ENCODE measurements at regions not wholly inside any gene's neighbourhood (a gene's known extent, or its start where the extent isn't known, plus 50 kb on each side); places are given as distances from the start of the nearest gene placed in this dataset.

- Histone ChIP-seq H3K79me2 (ENCODE audit: insufficient read depth, low read length) (no peaks in the 10 kb centered on the region), H4K20me1 (ENCODE audit: insufficient read depth, low read length) (no peaks in the 10 kb centered on the region), H3K4me1 (ENCODE audit: insufficient read depth, low read length) (no peaks in the 10 kb centered on the region), H3K36me3 (ENCODE audit: insufficient read depth, low read length) (no peaks in the 10 kb centered on the region), H3K4me2 (ENCODE audit: insufficient read depth, low read length) (no peak overlapping the region), H3K27ac (ENCODE audit: low read depth, low read length) (no peak overlapping the region), H3K27me3 (ENCODE audit: insufficient read depth, low read length) (peaks cover 2% of the 10 kb centered on the region), H2AFZ (ENCODE audit: low read length) (no peak overlapping the region), H3K4me3 (ENCODE audit: insufficient read depth, low read length) (no peak overlapping the region), H3K9me3 (ENCODE audit: low read depth, low read length) (no peaks in the 10 kb centered on the region)
- no peak for DNase-seq (ENCODE audit: insufficient read length, low spot score, missing footprints)
- no peak for TF ChIP-seq CTCF (IDR thresholded peaks at IDR 0.05; ENCODE audit: extremely low read depth, low read depth, low read length)
Measured at GRCh38 chr6:150664091-150664490, 64.4 kb downstream of the PLEKHG1 start.

GRCh38 chr6:150666071-150666470 is 66.4 kb downstream of the PLEKHG1 start:
- no peaks in the 10 kb centered on the region for H4K20me1 ChIP-seq (ENCODE audit: insufficient read depth, low read length)
- no peaks in the 10 kb centered on the region for H3K9me3 ChIP-seq (ENCODE audit: low read depth, low read length)
- no peak overlapping the region for H3K4me2 ChIP-seq (ENCODE audit: insufficient read depth, low read length)
- no peak overlapping the region for H3K4me3 ChIP-seq (ENCODE audit: insufficient read depth, low read length)
- no peaks in the 10 kb centered on the region for H3K79me2 ChIP-seq (ENCODE audit: insufficient read depth, low read length)
- no peaks in the 10 kb centered on the region for H3K36me3 ChIP-seq (ENCODE audit: insufficient read depth, low read length)
- no peak overlapping the region for H2AFZ ChIP-seq (ENCODE audit: low read length)
- no peaks in the 10 kb centered on the region for H3K4me1 ChIP-seq (ENCODE audit: insufficient read depth, low read length)
- no peak for DNase-seq (ENCODE audit: insufficient read length, low spot score, missing footprints)
- TF ChIP-seq CTCF (IDR thresholded peaks at IDR 0.05; ENCODE audit: extremely low read depth, low read depth, low read length): no peak
- H3K27me3 ChIP-seq (ENCODE audit: insufficient read depth, low read length): peaks cover 2% of the 10 kb centered on the region
- no peak overlapping the region for H3K27ac ChIP-seq (ENCODE audit: low read depth, low read length)

DNA sequence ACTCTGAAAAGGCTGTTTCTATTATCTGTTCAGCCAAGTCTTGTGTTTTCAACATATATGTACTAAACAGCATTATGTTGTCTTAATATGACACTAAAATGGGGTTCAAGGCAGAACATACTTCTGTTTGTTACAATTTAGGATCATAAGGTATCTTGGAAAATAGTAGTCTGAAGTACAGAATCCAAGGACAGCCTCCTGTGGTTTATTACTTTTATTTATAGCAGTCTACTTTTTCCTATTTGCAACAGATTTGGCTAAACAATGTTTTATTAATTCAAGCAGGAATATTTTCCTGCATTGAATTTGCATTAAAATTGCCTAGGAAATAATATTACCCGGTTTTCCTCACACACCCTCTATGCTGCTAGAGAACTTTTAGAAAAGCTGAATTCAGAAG is 67.7 kb downstream of the PLEKHG1 start:
- H3K4me1 ChIP-seq (ENCODE audit: insufficient read depth, low read length): no peaks in the 10 kb centered on the region
- no peak for TF ChIP-seq CTCF (IDR thresholded peaks at IDR 0.05; ENCODE audit: extremely low read depth, low read depth, low read length)
- H3K27me3 ChIP-seq (ENCODE audit: insufficient read depth, low read length): peaks cover 2% of the 10 kb centered on the region
- no peak for DNase-seq (ENCODE audit: insufficient read length, low spot score, missing footprints)
- no peaks in the 10 kb centered on the region for H3K36me3 ChIP-seq (ENCODE audit: insufficient read depth, low read length)
- H3K27ac ChIP-seq (ENCODE audit: low read depth, low read length): no peak overlapping the region
- no peak overlapping the region for H2AFZ ChIP-seq (ENCODE audit: low read length)
- H3K9me3 ChIP-seq (ENCODE audit: low read depth, low read length): no peaks in the 10 kb centered on the region
- H3K4me3 ChIP-seq (ENCODE audit: insufficient read depth, low read length): no peak overlapping the region
- H3K79me2 ChIP-seq (ENCODE audit: insufficient read depth, low read length): no peaks in the 10 kb centered on the region
- no peaks in the 10 kb centered on the region for H4K20me1 ChIP-seq (ENCODE audit: insufficient read depth, low read length)
- no peak overlapping the region for H3K4me2 ChIP-seq (ENCODE audit: insufficient read depth, low read length)

GRCh38 chr6:150667977-150668716 is 68.5 kb downstream of the PLEKHG1 start:
- Histone ChIP-seq H2AFZ (ENCODE audit: low read length) (no peak overlapping the region), H3K27me3 (ENCODE audit: insufficient read depth, low read length) (peaks cover 3% of the 10 kb centered on the region), H3K4me3 (ENCODE audit: insufficient read depth, low read length) (no peak overlapping the region), H3K27ac (ENCODE audit: low read depth, low read length) (no peak overlapping the region), H3K9me3 (ENCODE audit: low read depth, low read length) (no peaks in the 10 kb centered on the region), H3K4me1 (ENCODE audit: insufficient read depth, low read length) (no peaks in the 10 kb centered on the region), H3K36me3 (ENCODE audit: insufficient read depth, low read length) (no peaks in the 10 kb centered on the region), H3K79me2 (ENCODE audit: insufficient read depth, low read length) (no peaks in the 10 kb centered on the region), H4K20me1 (ENCODE audit: insufficient read depth, low read length) (no peaks in the 10 kb centered on the region), H3K4me2 (ENCODE audit: insufficient read depth, low read length) (no peak overlapping the region)
- TF ChIP-seq CTCF (IDR thresholded peaks at IDR 0.05; ENCODE audit: extremely low read depth, low read depth, low read length): no peak
- DNase-seq (ENCODE audit: insufficient read length, low spot score, missing footprints): no peak

Data from osteoblast (primary cell).